Posterior vena cava (tissue), 2 donors: ENCODE measurements at regions not wholly inside any gene's neighbourhood (a gene's known extent, or its start where the extent isn't known, plus 50 kb on each side); places are given as distances from the start of the nearest gene placed in this dataset.
"Not testable (repeated sequence)": the region's sequence is repeated elsewhere in the genome, so short reads cannot be mapped to it uniquely, and the experiment has no call there.

Source experiments
- DNase-seq: peaks from one replicate; pipeline ENCODE4 v3.0.0-alpha.2; 2020; ENCODE audit warnings: low spot score
- intact Hi-C, 2 donors: fragments of 100-400 bp; cut with DNase I; formaldehyde crosslinking; loops; one replicate each; pipeline versions ENCODE4 v1.14.1 to v1.14.2; 2022 to 2023
- donor health status: DM: yes; HTN: yes; CAD: no.
- donor health status: DM: yes; HTN: yes; CAD: no.

DNA sequence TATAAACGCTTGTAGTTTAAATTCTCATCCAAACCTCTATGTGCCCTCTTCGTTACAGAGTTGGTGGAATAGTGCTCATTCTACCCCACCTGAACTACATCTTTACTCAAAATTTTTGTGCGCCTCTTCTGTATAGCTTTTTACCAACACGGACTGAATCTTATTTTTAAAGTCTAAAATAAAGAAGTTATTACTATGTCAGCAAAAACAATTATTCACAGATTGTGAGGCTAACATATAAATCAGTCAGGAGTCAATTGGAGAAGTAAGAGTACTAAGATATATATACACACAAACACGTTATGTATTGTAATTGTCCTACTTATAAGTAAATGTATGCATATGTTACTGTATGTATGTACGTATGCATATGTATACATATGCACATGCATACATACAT, 274.9 kb upstream of the ADGRL4 start:
- intact Hi-C loops = no loop called here
- DNase-seq = no peak

DNA sequence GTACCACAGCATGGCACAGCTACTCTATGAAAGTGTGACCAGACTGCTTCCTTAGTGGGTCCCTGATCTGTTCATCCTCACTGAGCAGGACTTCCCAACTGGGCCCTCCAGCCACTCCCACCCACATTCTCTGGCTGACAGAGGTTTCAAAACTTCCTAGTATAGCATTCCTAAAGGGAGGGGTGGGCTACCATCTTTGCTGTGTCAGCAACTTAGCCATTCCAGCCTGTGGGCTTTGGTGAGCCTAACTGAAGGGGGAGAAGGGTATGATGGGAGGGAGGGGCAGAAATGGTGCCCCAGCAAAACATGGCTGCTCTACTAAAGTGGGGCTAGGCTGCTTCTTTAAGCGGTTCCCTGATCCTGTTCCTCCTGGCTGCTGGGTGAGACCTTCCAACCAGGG, 265.2 kb upstream of the ADGRL4 start:
- no peak for DNase-seq
- intact Hi-C loops = no loop called here

DNA sequence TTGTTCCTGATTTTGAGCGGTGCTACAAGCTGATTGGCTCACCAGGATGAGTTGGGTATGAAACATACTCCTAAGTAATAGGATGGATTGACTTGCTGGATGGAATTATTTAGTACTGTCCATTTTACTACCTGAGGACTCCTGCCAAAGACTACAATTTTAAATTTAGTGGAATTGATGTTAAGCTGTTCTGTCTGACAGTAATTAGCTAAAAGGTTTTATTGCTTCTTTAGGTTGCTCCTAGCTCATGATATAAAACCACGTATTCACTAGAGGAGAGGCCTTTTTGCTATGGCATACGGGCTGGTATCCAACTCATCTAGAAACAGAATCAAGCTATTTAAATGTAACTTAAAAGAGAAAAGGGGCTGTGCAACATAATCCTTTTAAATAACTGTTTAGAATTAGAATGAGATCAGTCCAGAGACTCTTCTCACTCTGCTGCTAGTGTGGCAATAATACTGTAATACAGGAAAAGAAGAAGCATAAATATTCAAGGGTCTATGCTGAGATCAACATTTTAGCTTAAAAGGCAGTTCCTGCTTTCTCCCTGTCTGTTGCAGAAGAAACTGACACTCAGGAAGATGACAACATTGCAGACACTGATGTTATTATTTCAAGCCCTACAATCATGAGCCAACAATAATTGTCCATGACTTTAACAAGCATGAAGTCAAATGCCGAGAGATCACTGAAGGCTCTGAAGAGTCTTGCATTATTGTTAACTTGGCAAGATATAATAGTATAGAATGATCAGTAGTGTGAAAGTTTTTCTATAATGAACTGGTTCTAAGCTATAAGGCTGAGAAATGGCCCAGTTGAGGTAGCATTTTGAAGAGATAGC, 258.7 kb upstream of the ADGRL4 start:
- intact Hi-C loops = no loop called here
- no peak for DNase-seq

DNA sequence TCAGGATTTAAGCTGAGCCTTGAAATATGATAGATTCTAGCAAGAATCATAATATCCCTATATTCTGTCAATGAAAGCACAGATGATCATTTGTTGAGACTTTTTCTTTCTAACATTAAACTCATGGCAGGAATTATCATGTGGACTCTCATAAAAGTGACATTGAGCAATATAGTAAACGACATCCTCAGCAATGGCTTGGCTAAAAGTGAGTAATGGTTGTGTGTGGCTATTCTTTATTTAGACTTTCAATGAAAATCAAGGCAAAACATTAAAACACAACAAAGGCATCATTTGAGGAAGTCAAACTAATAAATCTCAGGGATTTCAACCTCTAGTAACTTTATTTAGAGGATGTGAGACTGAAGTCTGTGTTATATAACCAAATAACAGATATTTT, 257.8 kb upstream of the ADGRL4 start:
- DNase-seq = no peak
- intact Hi-C loops = no loop called here

DNA sequence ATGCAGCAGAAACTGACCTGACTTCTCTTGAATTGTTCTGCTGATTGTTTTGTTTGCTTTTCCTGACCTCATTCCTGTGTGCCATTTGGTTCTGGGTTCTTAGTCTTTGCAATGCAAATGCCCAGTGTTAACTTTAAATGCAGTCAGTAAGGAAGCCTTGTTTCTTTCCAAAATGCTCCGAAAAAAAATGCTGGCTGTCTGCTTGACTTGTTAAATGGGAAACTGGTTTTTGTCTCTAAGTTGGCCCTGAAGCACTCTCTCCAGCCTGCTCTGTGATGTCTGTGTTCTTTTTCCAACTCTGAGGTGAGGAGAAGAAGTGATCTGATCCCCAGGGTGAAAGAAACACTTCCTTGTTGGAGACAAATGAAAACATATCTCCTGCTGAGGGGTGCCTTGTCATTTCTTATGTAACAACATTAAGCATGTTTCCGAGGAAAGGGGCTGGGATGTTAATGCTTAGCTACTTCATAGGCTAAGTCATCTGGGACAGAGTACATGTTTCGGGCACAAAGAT, 256.3 kb upstream of the ADGRL4 start:
- intact Hi-C loops = no loop called here

DNA sequence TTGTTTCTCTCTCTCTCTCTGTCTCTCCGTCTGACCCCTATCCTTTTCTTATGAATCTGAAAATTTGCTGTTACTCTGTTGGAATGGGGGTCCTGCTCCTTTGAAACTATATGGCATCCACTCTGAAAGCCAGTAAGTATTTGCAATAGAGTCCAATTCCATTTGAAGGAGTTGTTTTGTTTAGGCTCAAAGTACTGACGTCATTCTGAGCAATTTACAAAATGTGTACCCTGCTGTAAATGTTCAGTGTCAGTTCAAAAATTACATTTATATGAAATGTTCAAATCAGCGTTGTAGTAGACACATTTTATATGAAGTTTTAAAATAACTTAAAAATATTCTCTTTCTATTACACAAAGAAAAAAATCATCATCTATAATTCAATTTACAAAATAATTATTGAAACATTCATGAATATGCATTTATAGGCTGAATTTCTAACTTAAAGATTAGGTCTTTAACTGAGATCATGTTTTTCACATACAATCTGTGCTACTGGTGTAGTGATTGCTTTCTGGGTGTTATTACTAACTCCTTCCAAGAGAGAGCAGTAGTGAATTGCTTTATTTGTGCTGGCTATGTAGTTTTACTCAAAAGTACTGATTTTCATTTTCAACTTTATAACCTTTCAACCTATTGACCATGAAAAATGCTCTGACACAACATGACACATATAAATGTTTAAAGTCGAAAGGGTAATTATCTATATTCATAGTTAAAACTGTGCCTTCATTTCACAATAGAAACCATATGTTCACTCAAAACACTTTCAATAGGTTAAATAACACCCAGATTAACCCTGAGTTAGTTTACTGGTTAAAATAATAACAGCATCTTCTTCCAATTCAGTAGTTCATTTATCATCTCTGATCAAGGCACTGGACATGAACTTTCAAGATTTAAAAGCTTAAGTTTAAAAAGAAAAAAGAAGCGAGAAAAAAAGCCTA, 253.1 kb upstream of the ADGRL4 start:
- intact Hi-C loops = no loop called here
- DNase-seq = no peak

More for the DNA sequence above, 256.3 kb upstream of the ADGRL4 start:
- DNase-seq = no peak

DNA sequence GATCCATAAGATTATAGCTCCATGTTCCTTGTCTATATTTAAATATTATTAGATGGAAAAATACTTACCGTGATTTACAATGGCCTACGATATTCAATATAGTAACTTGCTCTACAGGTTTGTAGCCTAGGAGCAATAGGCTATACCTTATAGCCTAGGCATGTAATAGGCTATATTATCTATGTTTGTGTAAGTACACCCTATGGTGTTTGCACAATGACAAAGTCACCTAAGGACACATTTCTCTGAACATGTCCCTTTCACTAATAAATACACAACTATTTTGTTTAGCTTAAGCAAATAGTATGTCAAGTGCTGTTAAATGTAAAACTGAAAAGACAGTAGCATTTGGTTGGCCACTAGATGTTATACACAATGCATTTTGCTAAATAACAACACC, 248.9 kb upstream of the ADGRL4 start:
- DNase-seq = no peak
- intact Hi-C loops = no loop called here

DNA sequence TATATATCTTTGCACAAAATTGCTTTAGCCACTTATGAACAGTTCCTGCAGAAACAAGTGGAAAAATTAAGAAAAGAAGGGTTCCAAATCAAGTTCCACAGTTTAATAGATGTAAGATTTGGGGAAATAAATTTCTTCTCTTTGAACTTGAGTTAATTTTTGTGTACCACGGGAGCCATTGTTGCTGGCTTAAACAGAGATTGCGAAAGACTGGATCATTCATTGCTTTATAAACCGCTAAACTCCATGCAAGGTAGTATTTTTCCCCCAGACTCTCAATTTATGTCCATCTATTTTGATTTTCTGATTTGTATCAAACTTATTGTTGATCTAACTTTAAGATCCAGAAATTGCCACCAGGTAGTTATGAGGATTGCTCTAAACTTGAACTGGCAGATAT, 246.1 kb upstream of the ADGRL4 start:
- intact Hi-C loops = no loop called here
- no peak for DNase-seq

DNA sequence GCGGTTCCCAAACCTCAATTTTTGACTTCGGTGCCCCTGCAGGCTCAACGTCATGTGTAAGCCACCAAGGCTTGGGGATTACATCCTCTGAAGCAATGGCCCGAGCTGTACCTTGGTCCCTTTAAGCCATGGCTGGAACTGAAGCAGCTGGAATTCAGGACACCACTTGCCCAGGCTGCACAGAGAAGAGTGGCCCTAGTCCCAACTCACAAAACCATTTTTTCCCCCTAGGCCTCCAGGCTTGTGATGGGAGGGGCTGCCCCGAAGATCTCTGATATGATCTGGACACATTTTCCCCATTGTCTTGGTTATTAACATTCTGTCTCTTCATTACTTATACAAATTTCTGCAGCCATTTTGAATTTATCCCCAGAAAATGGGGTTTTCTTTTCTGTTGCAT, 233.3 kb upstream of the ADGRL4 start:
- no peak for DNase-seq
- intact Hi-C loops = no loop called here

DNA sequence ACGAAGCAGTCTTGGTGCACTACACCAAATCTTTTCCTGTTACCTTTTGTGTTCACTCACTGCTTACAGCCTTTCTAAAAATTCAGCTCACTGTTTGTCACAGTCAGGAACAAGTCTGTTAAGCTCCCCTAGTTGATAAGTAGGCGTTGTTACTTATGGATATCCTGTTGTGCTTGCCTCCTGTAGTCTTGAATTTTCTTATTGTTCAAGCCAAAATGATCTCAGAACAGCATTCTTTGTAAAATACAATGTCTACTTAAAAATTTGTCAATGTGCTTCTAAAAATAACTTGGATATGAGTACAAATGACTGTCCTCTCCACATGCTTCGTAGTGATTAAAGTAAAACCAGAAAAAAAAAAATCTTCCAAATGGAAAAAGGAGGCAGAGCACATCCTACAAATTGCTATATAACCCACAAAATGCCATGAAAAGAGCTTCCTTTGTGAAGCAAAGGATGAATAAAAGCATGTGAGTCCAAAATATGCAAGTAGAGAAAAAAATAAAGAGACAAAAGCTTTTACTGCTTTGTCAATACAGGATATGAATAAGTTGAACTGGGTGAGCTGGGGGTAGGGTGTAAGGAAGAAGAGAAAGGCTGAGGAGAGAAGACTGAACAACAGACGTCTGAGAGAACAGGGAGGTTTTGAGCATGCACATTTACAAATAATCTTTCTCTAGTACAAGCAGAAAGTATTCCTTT, 228.9 kb upstream of the ADGRL4 start:
- intact Hi-C loops = no loop called here
- DNase-seq = no peak

DNA sequence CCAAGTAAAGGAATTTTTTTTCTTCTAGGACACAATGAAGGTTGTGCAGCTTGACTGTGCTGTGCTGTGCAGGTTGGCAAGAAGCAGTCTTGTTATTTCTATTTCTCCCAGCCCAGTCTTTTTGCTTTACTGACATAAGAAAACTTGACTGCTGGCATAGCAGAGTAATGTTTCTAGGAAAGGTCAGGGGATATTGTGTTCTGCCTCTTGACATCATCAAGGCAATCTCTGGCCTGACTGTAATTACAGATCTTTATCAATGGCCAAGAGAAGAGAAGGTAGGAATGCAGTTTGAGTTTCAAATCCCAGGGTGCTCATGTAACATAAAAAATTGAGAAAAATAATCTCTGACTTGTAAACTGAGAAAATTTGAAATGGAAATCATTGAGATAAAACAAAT, 226.3 kb upstream of the ADGRL4 start:
- intact Hi-C loops = no loop called here
- DNase-seq = no peak

DNA sequence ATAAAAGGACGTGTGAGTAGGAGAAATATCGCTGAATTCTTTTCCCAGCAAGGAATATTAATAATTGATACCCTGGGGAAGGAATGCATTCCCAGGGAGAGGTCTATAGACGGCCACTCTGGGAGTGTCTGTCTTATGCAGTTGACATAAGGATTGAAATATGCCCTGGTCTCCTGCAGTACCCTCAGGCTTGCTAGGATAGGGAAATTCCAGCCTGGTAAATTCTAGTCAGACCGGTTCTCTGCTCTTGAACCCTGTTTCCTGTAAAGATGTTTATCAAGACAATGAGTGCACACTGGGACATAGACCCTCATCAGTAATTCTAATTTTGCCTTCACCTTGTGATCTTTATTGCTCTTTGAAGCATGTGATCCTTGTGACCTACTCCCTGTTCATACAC, 224.2 kb upstream of the ADGRL4 start:
- intact Hi-C loops, DNase-seq: not testable (repeated sequence)

DNA sequence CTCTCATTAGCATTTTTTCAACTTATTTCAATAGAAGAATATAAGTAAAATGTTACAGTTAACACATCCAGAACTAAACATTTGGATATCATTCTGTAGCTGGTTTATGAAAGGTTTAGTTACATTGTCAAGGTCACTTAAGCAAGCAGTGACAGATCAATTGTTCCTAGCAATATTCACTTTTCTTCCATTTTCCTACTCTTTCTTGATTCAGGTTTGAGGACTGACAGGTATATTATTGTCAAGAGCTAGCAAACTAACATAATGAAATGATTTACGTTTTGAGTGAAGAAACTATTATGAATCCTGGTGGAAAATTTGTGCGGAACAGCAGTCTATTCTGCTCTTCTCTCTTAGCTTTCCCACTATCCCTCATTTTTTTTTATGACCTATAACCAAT, 220.4 kb upstream of the ADGRL4 start:
- intact Hi-C loops = no loop called here
- no peak for DNase-seq

DNA sequence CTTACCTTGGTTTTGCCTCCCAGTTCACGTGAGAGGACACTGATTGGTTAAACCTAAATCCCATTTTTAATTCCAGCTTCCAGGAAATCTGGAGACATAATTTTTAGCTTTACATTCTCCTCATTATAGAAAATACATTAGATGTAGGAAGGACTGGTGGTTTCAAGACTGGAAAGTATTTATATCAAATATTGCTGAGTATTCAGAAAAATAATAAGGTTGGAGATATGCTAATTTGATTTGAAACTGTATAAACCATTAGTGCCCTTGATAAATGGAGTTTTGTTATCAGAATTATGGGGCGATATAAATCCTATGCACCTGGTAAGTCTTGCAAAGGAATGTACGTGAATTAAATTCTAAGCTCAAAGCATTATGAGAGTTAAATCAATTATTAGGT, 218.0 kb upstream of the ADGRL4 start:
- intact Hi-C loops = no loop called here
- DNase-seq = no peak

DNA sequence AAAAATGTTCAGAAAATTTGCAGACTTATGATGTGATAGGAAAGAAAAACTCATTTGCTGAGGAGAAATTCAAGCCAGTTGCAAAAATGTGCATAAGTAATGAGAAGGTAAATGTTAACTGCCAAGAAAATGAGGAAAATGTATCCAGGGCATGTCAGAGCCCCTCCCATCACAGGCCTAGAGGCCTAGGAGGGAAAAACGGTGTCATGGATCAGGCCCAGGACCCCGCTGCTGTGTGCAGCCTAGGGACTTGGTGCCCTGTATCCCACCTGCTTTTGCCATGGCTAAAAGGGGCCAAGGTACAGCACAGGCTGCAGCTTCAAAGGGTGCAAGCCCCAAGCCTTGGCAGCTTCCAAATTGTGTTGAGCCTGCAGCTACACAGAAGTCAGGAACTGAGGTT, 214.0 kb upstream of the ADGRL4 start:
- intact Hi-C loops = no loop called here
- DNase-seq = no peak

DNA sequence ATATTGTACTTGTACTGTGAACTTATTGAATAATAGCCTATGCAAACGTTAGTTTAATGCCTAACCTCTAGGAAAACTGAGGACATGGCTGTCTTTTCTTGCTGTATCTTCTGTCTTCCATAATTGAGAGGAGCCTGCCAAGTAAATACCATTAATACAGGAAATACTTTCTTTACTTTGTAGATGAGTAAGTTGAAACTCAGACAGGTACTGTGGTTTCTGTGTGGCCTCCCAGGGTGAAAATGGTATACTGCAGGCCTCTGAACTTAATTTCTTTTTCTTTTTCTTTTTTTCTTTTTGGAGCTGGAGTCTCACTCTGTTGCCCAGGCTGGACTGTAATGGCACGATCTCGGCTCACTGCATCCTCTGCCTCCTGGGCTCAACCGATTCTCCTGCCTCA, 208.8 kb upstream of the ADGRL4 start:
- intact Hi-C loops = no loop called here
- no peak for DNase-seq

DNA sequence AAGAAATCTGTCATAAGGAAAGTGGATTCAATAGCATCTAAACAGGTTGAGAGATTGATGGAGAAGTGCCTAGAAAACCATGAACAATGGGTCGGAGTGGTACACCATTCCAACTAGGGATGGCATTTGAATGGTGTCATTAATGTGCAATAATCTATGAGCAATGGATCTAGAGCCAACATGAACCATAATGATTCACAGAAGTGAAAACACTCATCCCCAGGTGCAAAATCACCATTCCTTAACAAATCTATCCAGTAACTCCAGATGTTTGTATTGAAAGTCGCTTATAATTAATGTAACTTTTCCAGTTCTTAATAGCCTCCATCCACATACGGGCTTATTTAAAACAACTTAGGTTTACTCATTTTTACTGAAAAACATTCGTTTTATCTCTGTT, 201.3 kb upstream of the ADGRL4 start:
- no peak for DNase-seq
- intact Hi-C loops = no loop called here

DNA sequence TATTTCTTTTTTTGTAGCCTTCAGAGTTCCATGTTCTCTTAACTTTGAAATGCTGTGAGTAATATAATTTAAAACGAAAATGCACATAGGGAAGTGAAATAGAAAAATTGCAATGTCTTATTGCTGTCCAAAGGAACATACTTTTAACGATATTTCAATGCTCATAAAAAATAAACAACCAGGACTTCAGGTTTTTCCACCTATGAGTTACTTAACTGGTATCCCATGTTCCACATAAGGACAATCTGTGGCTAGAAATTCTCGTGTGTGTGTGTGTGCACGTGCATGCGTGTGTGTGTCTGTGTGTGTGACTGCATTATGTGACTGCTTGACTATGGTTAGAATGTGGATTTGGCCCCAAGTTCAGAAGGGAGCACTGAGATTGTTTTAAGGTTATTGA, 200.8 kb upstream of the ADGRL4 start:
- intact Hi-C loops = no loop called here
- DNase-seq = no peak

DNA sequence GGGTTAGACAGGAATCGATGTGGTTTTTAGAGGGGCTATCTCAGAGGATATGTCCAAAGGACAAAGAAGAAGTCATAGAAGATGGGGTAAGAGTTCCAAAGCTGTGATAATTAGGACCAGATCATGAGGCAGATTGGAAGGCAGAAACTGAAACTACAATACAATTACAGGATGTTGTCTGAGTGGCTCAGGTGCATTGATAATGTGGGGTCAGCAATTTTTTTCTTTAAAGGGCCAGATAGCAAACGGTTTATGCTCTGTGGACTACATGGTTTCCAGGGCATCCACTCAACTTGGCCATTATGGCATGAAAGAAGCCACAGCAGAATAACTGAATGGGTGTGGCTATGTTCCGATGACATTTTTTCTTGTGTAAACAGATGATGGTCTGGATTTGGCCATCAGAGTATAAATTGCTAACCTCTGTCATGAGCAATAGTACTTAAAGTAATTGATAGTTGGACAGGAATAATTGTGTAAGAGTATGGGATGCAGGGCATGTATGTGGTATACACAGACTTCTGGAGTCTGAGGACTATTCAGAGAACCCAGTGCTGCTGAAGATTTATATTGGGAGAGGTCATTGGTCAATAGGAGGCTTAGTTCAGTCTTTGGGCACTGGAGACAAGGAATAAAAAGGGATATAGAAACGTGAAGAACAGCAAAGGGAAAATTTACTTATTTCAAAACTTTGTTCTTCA, 198.4 kb upstream of the ADGRL4 start:
- intact Hi-C loops = no loop called here

More for the DNA sequence above, 198.4 kb upstream of the ADGRL4 start:
- DNase-seq = no peak
